WTC11 (cell line): ENCODE measurements at regions not wholly inside any gene's neighbourhood (a gene's known extent, or its start where the extent isn't known, plus 50 kb on each side); places are given as distances from the start of the nearest gene placed in this dataset.

Source experiments
- ATAC-seq: fragments of 200-7000 bp; cut with Tn5 transposase; 2 replicates; pipeline ENCODE4 v1.10.0; 2021; ENCODE audit warnings: mild to moderate bottlenecking, moderate library complexity
- CTCF ChIA-PET: fragments of 300-600 bp; sonication (Branson Sonifier 250); formaldehyde crosslinking; loops from one replicate; lab custom pipeline; 2021; ENCODE audit warnings: antibody characterized with exemption; lab: Charles Lee
- POLR2A ChIA-PET: fragments of 350-600 bp; sonication (Branson Sonifier 250); formaldehyde crosslinking; loops from one replicate; lab custom pipeline; 2021; ENCODE audit warnings: antibody characterized with exemption; lab: Charles Lee
- DNase-seq: peaks from one replicate; pipeline ENCODE4 v3.0.0; 2021; ENCODE audit warnings: low spot score
- H3K27ac Mint-ChIP-seq: 2 replicates; pipeline ENCODE4 v1.8.0; 2021; ENCODE audit warnings: mixed read lengths
- H3K27me3 Mint-ChIP-seq: 2 replicates; pipeline ENCODE4 v1.8.0; 2021; ENCODE audit warnings: low read depth, mild to moderate bottlenecking, moderate library complexity, mixed read lengths
- H3K36me3 Mint-ChIP-seq: 2 replicates; pipeline ENCODE4 v1.8.0; 2021; ENCODE audit warnings: mixed read lengths
- H3K4me1 Mint-ChIP-seq: 2 replicates; pipeline ENCODE4 v1.8.0; 2022; ENCODE audit warnings: mixed read lengths
- H3K4me3 Mint-ChIP-seq: 2 replicates; pipeline ENCODE4 v1.8.0; 2021; ENCODE audit warnings: mild to moderate bottlenecking, moderate library complexity, mixed read lengths
- H3K9me3 Mint-ChIP-seq: 2 replicates; pipeline ENCODE4 v1.8.0; 2021; ENCODE audit warnings: mixed read lengths
- CBFB ChIP-seq: sonication (generic); formaldehyde crosslinking; IDR thresholded peaks from 2 replicates; pipeline ENCODE4 v1.8.1; 2022; ENCODE audit warnings: mild to moderate bottlenecking, low read depth, missing genetic modification reagents
- GABPB1 ChIP-seq: sonication (generic); formaldehyde crosslinking; IDR thresholded peaks from 2 replicates; pipeline ENCODE4 v1.8.1; 2023; ENCODE audit warnings: mild to moderate bottlenecking, missing genetic modification reagents
- HMGA2 ChIP-seq: fragments of 250-450 bp; sonication (Bioruptor Pico); IDR thresholded peaks from 2 replicates; pipeline ENCODE4 v1.4.0; 2021; ENCODE audit warnings: mild to moderate bottlenecking, moderate library complexity
- JAZF1 ChIP-seq: fragments of 250-450 bp; sonication (Bioruptor Pico); IDR thresholded peaks from 2 replicates; pipeline ENCODE4 v1.9.0; 2021; ENCODE audit warnings: moderate library complexity, mild to moderate bottlenecking, inconsistent platforms
- OVOL2 ChIP-seq: fragments of 250-450 bp; sonication (Bioruptor Pico); IDR thresholded peaks from 2 replicates; pipeline ENCODE4 v1.9.0; 2021; ENCODE audit warnings: mild to moderate bottlenecking, borderline replicate concordance
- SP1 ChIP-seq: sonication (generic); formaldehyde crosslinking; conservative IDR thresholded peaks from 2 replicates; pipeline ENCODE4 v1.8.1; 2022; ENCODE audit warnings: missing genetic modification reagents
- TP53 ChIP-seq: sonication (generic); formaldehyde crosslinking; IDR thresholded peaks from 2 replicates; pipeline ENCODE4 v1.8.1; 2023; ENCODE audit warnings: mild to moderate bottlenecking, missing genetic modification reagents
- ZNF232 ChIP-seq: sonication (generic); formaldehyde crosslinking; IDR thresholded peaks from 2 replicates; pipeline ENCODE4 v1.8.0; 2022; ENCODE audit warnings: mild to moderate bottlenecking, missing genetic modification reagents
- ZNF416 ChIP-seq: fragments of 250-450 bp; sonication (Bioruptor Pico); IDR thresholded peaks from 2 replicates; pipeline ENCODE4 v1.9.0; 2021; ENCODE audit warnings: mild to moderate bottlenecking, inconsistent platforms
- ZNF671 ChIP-seq: fragments of 250-450 bp; sonication (Bioruptor Pico); IDR thresholded peaks from 2 replicates; pipeline ENCODE4 v1.8.0; 2021; ENCODE audit warnings: mild to moderate bottlenecking
- TF ChIP-seq, protein P1 (sequence below): sonication (generic); formaldehyde crosslinking; IDR thresholded peaks from 2 replicates; pipeline ENCODE4 v1.8.0; 2022; ENCODE audit warnings: mild to moderate bottlenecking, missing genetic modification reagents
- TF ChIP-seq, protein P2 (sequence below): sonication (generic); formaldehyde crosslinking; conservative IDR thresholded peaks from 2 replicates; pipeline ENCODE4 v1.8.1; 2022; ENCODE audit warnings: mild to moderate bottlenecking, missing genetic modification reagents
- TF ChIP-seq, protein P3 (sequence below): sonication (generic); formaldehyde crosslinking; IDR thresholded peaks from 2 replicates; pipeline ENCODE4 v1.8.1; 2023; ENCODE audit warnings: mild to moderate bottlenecking, missing genetic modification reagents
- TF ChIP-seq, protein P4 (sequence below): sonication (generic); formaldehyde crosslinking; IDR thresholded peaks from 2 replicates; pipeline ENCODE4 v1.8.0; 2022; ENCODE audit warnings: mild to moderate bottlenecking, missing genetic modification reagents
- TF ChIP-seq, protein P5 (sequence below): sonication (generic); formaldehyde crosslinking; IDR thresholded peaks from 2 replicates; pipeline ENCODE4 v1.8.1; 2023; ENCODE audit warnings: mild to moderate bottlenecking, missing genetic modification reagents
- TF ChIP-seq, protein P6 (sequence below): fragments of 250-450 bp; sonication (Bioruptor Pico); conservative IDR thresholded peaks from 2 replicates; pipeline ENCODE4 v1.9.0; 2021; ENCODE audit warnings: mild to moderate bottlenecking
- TF ChIP-seq, protein P7 (sequence below): sonication (generic); formaldehyde crosslinking; IDR thresholded peaks from 2 replicates; pipeline ENCODE4 v1.8.1; 2022; ENCODE audit warnings: low read depth, mild to moderate bottlenecking, moderate library complexity, missing genetic modification reagents, borderline replicate concordance

DNA sequence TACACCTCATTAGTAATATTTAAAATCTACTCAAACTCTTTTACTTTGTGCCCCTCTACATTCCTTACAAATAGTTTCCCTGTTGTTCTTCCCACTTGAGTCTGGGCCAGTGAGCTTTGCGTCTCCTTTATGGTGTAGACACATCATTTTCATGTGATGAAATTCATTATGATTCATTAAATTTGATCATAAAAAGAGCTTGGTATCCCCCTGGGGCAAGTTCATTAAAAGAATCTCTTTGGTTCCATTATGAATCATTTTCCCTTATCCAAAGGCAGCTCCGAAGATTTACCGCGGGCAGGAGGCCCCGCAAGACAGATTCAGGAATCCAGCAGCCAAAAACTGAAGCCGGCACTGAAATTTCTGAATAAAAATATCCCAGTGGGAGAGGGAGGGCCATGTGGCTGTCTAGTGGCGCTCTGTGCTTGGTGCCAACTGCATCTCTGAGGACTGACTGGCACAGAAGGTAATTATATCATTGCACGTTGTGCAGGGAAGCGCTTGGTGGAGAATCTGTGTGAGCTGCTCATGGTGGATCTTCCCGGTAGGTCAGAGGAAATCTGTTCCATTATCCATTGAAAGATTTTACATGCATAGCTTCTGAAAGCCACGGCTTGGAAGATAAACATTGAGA is 151.4 kb upstream of the PITRM1 start:
- CTCF ChIA-PET: no interaction called here

DNA sequence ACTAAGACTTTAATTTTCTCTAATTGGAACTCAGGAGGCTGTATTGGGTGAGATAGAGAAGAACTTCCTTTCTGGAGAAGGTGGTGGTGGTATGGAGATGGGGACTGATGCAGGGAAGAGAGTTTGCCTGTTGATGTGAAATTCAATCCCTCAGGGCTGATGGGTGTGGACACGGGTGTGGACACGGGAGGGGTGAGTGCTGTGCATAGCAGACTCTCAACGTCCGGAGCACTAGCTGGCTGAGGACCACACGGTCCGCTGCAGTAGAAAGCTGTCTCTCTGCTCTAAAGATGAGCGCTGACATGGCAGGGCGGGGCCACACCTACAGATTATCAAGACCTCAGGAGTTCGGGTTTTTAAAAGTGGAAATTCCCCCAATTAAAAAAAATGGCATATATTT is 148.5 kb upstream of the PITRM1 start:
- Mint-ChIP-seq H3K4me1 (no peaks in the 10 kb centered on the region), H3K27me3 (no peaks in the 10 kb centered on the region), H3K4me3 (no peak overlapping the region), H3K36me3 (peaks cover 16% of the 10 kb centered on the region), H3K9me3 (peaks cover 24% of the 10 kb centered on the region), H3K27ac (no peak overlapping the region)
- ChIA-PET CTCF (no interaction called here), POLR2A (no interaction called here)
- TF ChIP-seq, protein P1, sequence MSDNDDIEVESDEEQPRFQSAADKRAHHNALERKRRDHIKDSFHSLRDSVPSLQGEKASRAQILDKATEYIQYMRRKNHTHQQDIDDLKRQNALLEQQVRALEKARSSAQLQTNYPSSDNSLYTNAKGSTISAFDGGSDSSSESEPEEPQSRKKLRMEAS (CRISPR knock-in tag): no peak
- TF ChIP-seq GABPB1 (CRISPR knock-in tag) (no peak), ZNF671 (CRISPR knock-in tag) (no peak), JAZF1 (CRISPR knock-in tag) (no peak)
- DNase-seq: no peak
- no peak for ATAC-seq

More for the DNA sequence above, 151.4 kb upstream of the PITRM1 start:
- no peak for ATAC-seq
- TF ChIP-seq, protein P2, sequence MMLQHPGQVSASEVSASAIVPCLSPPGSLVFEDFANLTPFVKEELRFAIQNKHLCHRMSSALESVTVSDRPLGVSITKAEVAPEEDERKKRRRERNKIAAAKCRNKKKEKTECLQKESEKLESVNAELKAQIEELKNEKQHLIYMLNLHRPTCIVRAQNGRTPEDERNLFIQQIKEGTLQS: no peak
- TF ChIP-seq SP1 (no peak), CBFB (CRISPR knock-in tag) (no peak), ZNF232 (no peak), OVOL2 (CRISPR knock-in tag) (no peak), HMGA2 (CRISPR knock-in tag) (no peak), ZNF671 (CRISPR knock-in tag) (no peak), TP53 (CRISPR knock-in tag) (no peak), ZNF416 (CRISPR knock-in tag) (no peak)
- TF ChIP-seq, protein P3, sequence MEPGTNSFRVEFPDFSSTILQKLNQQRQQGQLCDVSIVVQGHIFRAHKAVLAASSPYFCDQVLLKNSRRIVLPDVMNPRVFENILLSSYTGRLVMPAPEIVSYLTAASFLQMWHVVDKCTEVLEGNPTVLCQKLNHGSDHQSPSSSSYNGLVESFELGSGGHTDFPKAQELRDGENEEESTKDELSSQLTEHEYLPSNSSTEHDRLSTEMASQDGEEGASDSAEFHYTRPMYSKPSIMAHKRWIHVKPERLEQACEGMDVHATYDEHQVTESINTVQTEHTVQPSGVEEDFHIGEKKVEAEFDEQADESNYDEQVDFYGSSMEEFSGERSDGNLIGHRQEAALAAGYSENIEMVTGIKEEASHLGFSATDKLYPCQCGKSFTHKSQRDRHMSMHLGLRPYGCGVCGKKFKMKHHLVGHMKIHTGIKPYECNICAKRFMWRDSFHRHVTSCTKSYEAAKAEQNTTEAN (CRISPR knock-in tag): no peak
- TF ChIP-seq, protein P4, sequence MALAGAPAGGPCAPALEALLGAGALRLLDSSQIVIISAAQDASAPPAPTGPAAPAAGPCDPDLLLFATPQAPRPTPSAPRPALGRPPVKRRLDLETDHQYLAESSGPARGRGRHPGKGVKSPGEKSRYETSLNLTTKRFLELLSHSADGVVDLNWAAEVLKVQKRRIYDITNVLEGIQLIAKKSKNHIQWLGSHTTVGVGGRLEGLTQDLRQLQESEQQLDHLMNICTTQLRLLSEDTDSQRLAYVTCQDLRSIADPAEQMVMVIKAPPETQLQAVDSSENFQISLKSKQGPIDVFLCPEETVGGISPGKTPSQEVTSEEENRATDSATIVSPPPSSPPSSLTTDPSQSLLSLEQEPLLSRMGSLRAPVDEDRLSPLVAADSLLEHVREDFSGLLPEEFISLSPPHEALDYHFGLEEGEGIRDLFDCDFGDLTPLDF (CRISPR knock-in tag): no peak
- TF ChIP-seq, protein P5, sequence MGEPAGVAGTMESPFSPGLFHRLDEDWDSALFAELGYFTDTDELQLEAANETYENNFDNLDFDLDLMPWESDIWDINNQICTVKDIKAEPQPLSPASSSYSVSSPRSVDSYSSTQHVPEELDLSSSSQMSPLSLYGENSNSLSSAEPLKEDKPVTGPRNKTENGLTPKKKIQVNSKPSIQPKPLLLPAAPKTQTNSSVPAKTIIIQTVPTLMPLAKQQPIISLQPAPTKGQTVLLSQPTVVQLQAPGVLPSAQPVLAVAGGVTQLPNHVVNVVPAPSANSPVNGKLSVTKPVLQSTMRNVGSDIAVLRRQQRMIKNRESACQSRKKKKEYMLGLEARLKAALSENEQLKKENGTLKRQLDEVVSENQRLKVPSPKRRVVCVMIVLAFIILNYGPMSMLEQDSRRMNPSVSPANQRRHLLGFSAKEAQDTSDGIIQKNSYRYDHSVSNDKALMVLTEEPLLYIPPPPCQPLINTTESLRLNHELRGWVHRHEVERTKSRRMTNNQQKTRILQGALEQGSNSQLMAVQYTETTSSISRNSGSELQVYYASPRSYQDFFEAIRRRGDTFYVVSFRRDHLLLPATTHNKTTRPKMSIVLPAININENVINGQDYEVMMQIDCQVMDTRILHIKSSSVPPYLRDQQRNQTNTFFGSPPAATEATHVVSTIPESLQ (CRISPR knock-in tag): no peak
- TF ChIP-seq, protein P6, sequence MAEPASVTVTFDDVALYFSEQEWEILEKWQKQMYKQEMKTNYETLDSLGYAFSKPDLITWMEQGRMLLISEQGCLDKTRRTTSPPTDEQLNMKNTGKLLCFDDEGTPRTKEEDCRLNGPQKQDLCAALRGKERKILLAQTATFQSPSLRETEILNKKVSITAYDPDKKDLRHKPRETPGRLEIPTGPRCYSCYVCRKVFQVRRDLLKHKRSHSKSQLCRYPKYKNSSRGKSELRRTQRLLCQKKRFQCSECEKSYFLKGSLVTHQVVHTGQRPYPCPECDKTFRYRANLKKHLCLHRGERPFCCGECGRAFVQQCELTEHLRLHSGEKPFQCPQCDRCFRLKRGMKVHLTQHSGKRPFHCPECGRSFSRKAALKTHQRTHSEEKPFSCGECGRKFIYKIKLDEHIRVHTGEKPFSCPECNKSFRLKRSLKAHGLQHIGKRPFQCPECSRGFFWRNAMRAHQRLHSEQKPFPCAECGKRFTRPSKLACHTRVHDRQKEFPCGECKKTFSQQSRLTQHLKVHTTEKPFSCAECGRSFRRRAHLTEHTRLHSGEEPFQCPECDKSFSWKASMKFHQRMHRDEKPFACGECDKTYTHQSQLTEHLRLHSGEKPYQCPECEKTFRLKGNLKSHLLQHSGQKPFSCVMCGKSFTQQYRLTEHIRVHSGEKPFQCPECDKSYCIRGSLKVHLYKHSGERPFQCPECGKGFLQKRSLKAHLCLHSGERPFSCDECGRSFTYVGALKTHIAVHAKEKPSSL (CRISPR knock-in tag): no peak
- TF ChIP-seq, protein P7, sequence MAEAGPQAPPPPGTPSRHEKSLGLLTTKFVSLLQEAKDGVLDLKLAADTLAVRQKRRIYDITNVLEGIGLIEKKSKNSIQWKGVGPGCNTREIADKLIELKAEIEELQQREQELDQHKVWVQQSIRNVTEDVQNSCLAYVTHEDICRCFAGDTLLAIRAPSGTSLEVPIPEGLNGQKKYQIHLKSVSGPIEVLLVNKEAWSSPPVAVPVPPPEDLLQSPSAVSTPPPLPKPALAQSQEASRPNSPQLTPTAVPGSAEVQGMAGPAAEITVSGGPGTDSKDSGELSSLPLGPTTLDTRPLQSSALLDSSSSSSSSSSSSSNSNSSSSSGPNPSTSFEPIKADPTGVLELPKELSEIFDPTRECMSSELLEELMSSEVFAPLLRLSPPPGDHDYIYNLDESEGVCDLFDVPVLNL (CRISPR knock-in tag): no peak
- POLR2A ChIA-PET: no interaction called here
- H3K27me3 Mint-ChIP-seq: no peaks in the 10 kb centered on the region; the same call in 1 of the 2 replicates
- H3K4me1 Mint-ChIP-seq: no peaks in the 10 kb centered on the region
- H3K9me3 Mint-ChIP-seq: peaks cover 21% of the 10 kb centered on the region
- no peak overlapping the region for H3K4me3 Mint-ChIP-seq
- no peak for DNase-seq
- peaks cover 13% of the 10 kb centered on the region for H3K36me3 Mint-ChIP-seq
- no peak overlapping the region for H3K27ac Mint-ChIP-seq
